Calu3 (cell line): ENCODE measurements at regions not wholly inside any gene's neighbourhood (a gene's known extent, or its start where the extent isn't known, plus 50 kb on each side); places are given as distances from the start of the nearest gene placed in this dataset.
A peak's percentile ranks its signal among the peaks of the same experiment; 100 is the strongest.

ENCODE experiments used
- BruUV-seq: library from RNA; stranded (reverse); fragments of 400-500 nt; replicated peaks from 2 replicates; lab custom pipeline; 2021; lab: Mats Ljungman, UMichigan
- CTCF ChIA-PET: fragments of 300-600 bp; sonication (Branson Sonifier 250); formaldehyde crosslinking; loops from one replicate; lab custom pipeline; 2022; ENCODE audit warnings: antibody characterized with exemption; lab: Charles Lee
- DNase-seq: peaks from one replicate; pipeline ENCODE4 v3.0.0; 2022
- H3K27ac Mint-ChIP-seq: one replicate; pipeline ENCODE4 v1.8.0; 2022; ENCODE audit warnings: mixed read lengths; ENCODE audit not compliant: unreplicated experiment
- H3K27me3 Mint-ChIP-seq: one replicate; pipeline ENCODE4 v1.8.0; 2022; ENCODE audit warnings: mixed read lengths; ENCODE audit not compliant: unreplicated experiment
- H3K36me3 Mint-ChIP-seq: one replicate; pipeline ENCODE4 v1.8.0; 2022; ENCODE audit warnings: mild to moderate bottlenecking, moderate library complexity, mixed read lengths; ENCODE audit not compliant: insufficient read depth, unreplicated experiment
- H3K4me1 Mint-ChIP-seq: one replicate; pipeline ENCODE4 v1.8.0; 2022; ENCODE audit warnings: mild to moderate bottlenecking, low read depth, mixed read lengths; ENCODE audit not compliant: unreplicated experiment
- H3K4me3 Mint-ChIP-seq: one replicate; pipeline ENCODE4 v1.8.0; 2022; ENCODE audit warnings: mild to moderate bottlenecking, low read depth, moderate library complexity, mixed read lengths; ENCODE audit not compliant: unreplicated experiment
- H3K9me3 Mint-ChIP-seq: one replicate; pipeline ENCODE4 v1.8.0; 2022; ENCODE audit warnings: low read depth, mixed read lengths; ENCODE audit not compliant: unreplicated experiment
- intact Hi-C: fragments of 100-400 bp; cut with micrococcal nuclease; formaldehyde crosslinking; loops from one replicate; pipeline ENCODE4 v1.10.0; 2022; ENCODE audit not compliant: unreplicated experiment
- TF ChIP-seq, protein P1 (sequence below): fragments of 200-600 bp; IDR thresholded peaks from one replicate; pipeline ENCODE4 v1.8.0; 2022; ENCODE audit warnings: antibody characterized with exemption; ENCODE audit not compliant: unreplicated experiment

DNA sequence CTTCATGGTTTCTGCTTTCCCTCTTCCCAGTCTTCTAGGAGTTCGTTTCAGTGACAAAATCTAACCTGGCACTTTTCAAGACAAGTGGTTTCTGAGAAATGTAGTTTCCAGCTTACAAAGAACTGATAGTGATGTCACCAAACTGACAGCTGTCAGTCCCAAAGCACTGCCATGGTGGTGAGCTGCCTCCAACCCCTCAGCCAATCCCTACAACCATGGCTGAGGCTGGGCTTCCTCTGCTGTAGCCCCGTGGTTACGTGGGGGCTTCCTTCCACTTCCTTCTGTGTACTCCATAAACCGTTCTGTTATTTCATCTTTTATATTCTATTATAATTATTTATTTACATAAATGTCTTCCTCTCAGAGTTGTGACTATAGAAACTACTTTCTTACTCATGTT is 198.6 kb upstream of the AGA start:
- Mint-ChIP-seq H3K27me3 (no peaks in the 10 kb centered on the region), H3K27ac (no peak overlapping the region), H3K4me1 (no peaks in the 10 kb centered on the region), H3K4me3 (no peak overlapping the region), H3K36me3 (no peaks in the 10 kb centered on the region), H3K9me3 (no peaks in the 10 kb centered on the region)
- no TSS peak for BruUV-seq
- intact Hi-C loops, result no loop called here
- TF ChIP-seq, protein P1, sequence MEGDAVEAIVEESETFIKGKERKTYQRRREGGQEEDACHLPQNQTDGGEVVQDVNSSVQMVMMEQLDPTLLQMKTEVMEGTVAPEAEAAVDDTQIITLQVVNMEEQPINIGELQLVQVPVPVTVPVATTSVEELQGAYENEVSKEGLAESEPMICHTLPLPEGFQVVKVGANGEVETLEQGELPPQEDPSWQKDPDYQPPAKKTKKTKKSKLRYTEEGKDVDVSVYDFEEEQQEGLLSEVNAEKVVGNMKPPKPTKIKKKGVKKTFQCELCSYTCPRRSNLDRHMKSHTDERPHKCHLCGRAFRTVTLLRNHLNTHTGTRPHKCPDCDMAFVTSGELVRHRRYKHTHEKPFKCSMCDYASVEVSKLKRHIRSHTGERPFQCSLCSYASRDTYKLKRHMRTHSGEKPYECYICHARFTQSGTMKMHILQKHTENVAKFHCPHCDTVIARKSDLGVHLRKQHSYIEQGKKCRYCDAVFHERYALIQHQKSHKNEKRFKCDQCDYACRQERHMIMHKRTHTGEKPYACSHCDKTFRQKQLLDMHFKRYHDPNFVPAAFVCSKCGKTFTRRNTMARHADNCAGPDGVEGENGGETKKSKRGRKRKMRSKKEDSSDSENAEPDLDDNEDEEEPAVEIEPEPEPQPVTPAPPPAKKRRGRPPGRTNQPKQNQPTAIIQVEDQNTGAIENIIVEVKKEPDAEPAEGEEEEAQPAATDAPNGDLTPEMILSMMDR, result no peak
- DNase-seq, result no peak
- CTCF ChIA-PET, result no interaction called here

GRCh38 chr4:177660223-177660622 is 218.0 kb upstream of the AGA start:
- H3K4me3 Mint-ChIP-seq, result no peak overlapping the region
- peaks cover 6% of the 10 kb centered on the region for H3K9me3 Mint-ChIP-seq
- TF ChIP-seq, protein P1, result no peak
- H3K36me3 Mint-ChIP-seq, result no peaks in the 10 kb centered on the region
- intact Hi-C loops, result no loop called here
- BruUV-seq, result no TSS peak
- H3K4me1 Mint-ChIP-seq, result no peaks in the 10 kb centered on the region
- DNase-seq, result no peak
- H3K27ac Mint-ChIP-seq, result no peak overlapping the region
- H3K27me3 Mint-ChIP-seq, result no peaks in the 10 kb centered on the region
- CTCF ChIA-PET, result no interaction called here

DNA sequence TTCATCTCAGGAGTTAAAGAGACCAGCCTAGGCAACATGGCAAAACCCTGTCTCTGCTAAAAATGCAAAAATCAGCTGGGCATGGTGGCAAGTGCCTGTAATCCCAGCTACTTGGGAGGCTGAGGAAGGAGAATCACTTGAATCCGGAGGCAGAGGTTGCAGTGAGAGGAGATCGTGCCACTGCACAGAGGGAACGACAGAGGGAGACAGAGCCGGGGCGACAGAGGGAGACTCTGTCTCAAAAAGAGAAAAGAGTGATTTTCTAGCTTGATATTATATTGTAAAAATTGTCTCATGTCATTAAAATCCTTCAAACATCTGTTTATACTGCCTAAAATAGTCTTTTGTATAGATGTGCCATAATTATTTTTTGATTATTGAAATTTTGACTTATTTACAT is 225.4 kb upstream of the AGA start:
- Mint-ChIP-seq H3K27ac (no peak overlapping the region), H3K9me3 (no peaks in the 10 kb centered on the region), H3K4me3 (no peak overlapping the region), H3K4me1 (no peaks in the 10 kb centered on the region), H3K27me3 (no peaks in the 10 kb centered on the region), H3K36me3 (no peaks in the 10 kb centered on the region)
- CTCF ChIA-PET, result no interaction called here
- intact Hi-C loops, result no loop called here
- no TSS peak for BruUV-seq
- peak; percentile 6 for DNase-seq
- TF ChIP-seq, protein P1, result no peak

GRCh38 chr4:177671387-177671786 is 229.2 kb upstream of the AGA start:
- no TSS peak for BruUV-seq

More at GRCh38 chr4:177671387-177671786, 229.2 kb upstream of the AGA start:
- Mint-ChIP-seq H3K27ac (no peak overlapping the region), H3K4me1 (no peaks in the 10 kb centered on the region), H3K36me3 (no peaks in the 10 kb centered on the region), H3K27me3 (no peaks in the 10 kb centered on the region), H3K9me3 (no peaks in the 10 kb centered on the region), H3K4me3 (no peak overlapping the region)
- no peak for DNase-seq
- intact Hi-C loops, result no loop called here
- TF ChIP-seq, protein P1, result no peak
- CTCF ChIA-PET, result interaction anchor here (0.6 kb wide), 1 partner anchor 57 kb away, joined by 3 read pairs; no protein-coding TSS in a partner anchor
